AG10803 (cell line): ENCODE measurements at regions not wholly inside any gene's neighbourhood (a gene's known extent, or its start where the extent isn't known, plus 50 kb on each side); places are given as distances from the start of the nearest gene placed in this dataset.
"Not testable (repeated sequence)": the region's sequence is repeated elsewhere in the genome, so short reads cannot be mapped to it uniquely, and the experiment has no call there.

ENCODE experiments used
- DNase-seq: peaks from one replicate; pipeline ENCODE4 v3.0.0; 2010; ENCODE audit warnings: low read depth
- H3K4me3 ChIP-seq: 2 replicates; pipeline ENCODE4 v1.5.1; 2011; ENCODE audit warnings: mild to moderate bottlenecking, low read length, control low read depth
- CTCF ChIP-seq: conservative IDR thresholded peaks from 2 replicates; pipeline ENCODE4 v1.5.1; 2011; ENCODE audit warnings: mild to moderate bottlenecking, low read length, control low read depth, inconsistent platforms

GRCh38 chr2:212722046-212722445 lies 183.4 kb upstream of the ERBB4 start:
- H3K4me3 ChIP-seq, result no peak overlapping the region
- TF ChIP-seq CTCF, result no peak

GRCh38 chr2:212721026-212721451 lies 182.4 kb upstream of the ERBB4 start:
- no peak overlapping the region for H3K4me3 ChIP-seq
- no peak for DNase-seq
- TF ChIP-seq CTCF, result no peak

More at GRCh38 chr2:212722046-212722445, 183.4 kb upstream of the ERBB4 start:
- no peak for DNase-seq

- DNase-seq, H3K4me3 ChIP-seq: not testable (repeated sequence)
Observed at GRCh38 chr2:212715411-212715810, 176.8 kb upstream of the ERBB4 start.

GRCh38 chr2:212713681-212714080 lies 175.1 kb upstream of the ERBB4 start:
- no peak overlapping the region for H3K4me3 ChIP-seq
- no peak for DNase-seq
- TF ChIP-seq CTCF, result no peak

GRCh38 chr2:212712991-212713390 lies 174.4 kb upstream of the ERBB4 start:
- no peak overlapping the region for H3K4me3 ChIP-seq
- DNase-seq, result no peak
- TF ChIP-seq CTCF, result no peak

GRCh38 chr2:212712466-212712865 lies 173.9 kb upstream of the ERBB4 start:
- DNase-seq, result peak; percentile 3
- no peak overlapping the region for H3K4me3 ChIP-seq
- TF ChIP-seq CTCF, result no peak

GRCh38 chr2:212711856-212712255 lies 173.3 kb upstream of the ERBB4 start:
- no peak overlapping the region for H3K4me3 ChIP-seq
- DNase-seq, result peak; percentile 93
- TF ChIP-seq CTCF, result no peak

- peak; percentile 15 for DNase-seq
- TF ChIP-seq CTCF, result no peak
- no peak overlapping the region for H3K4me3 ChIP-seq
Observed at GRCh38 chr2:212709280-212709679, 170.7 kb upstream of the ERBB4 start.
